Vagina (tissue), 2 donors: ENCODE measurements at regions not wholly inside any gene's neighbourhood (a gene's known extent, or its start where the extent isn't known, plus 50 kb on each side); places are given as distances from the start of the nearest gene placed in this dataset.
"Not testable (repeated sequence)": the region's sequence is repeated elsewhere in the genome, so short reads cannot be mapped to it uniquely, and the experiment has no call there.

Experiments used
- DNase-seq, 2 donors: peaks; one replicate each; pipeline ENCODE4 v3.0.0-alpha.2; 2017; ENCODE audit errors: extremely low spot score in 2 of 2
- H3K27ac ChIP-seq: fragments of 200-600 bp; sonication (generic); one replicate; pipeline ENCODE4 v1.5.1; 2019
- H3K27me3 ChIP-seq: fragments of 200-600 bp; sonication (generic); one replicate; pipeline ENCODE4 v1.5.1; 2019
- H3K36me3 ChIP-seq, 2 donors: fragments of 200-600 bp; sonication (generic); one replicate each; pipeline ENCODE4 v1.5.1; 2017 to 2019
- H3K4me1 ChIP-seq: fragments of 200-600 bp; sonication (generic); one replicate; pipeline ENCODE4 v1.5.1; 2019
- H3K4me3 ChIP-seq, 2 donors: fragments of 200-600 bp; sonication (generic); 1 replicate in 1 of 2; 2 replicates in 1 of 2; pipeline ENCODE4 v1.5.1; 2016 to 2019
- H3K9me3 ChIP-seq: fragments of 200-600 bp; sonication (generic); one replicate; pipeline ENCODE4 v1.5.1; 2019
- CTCF ChIP-seq, 3 experiments: fragments of 450-650 bp in 2 of 3; fragments of 200-600 bp in 1 of 3; sonication (generic) in 1 of 3; IDR thresholded peaks; one replicate each; pipeline ENCODE4 v1.5.1; 2017 to 2019; ENCODE audit warnings: antibody characterized with exemption in 3 of 3, mild to moderate bottlenecking in 2 of 3, moderate library complexity in 2 of 3
- POLR2A ChIP-seq, 2 donors: fragments of 450-650 bp; IDR thresholded peaks; one replicate each; pipeline ENCODE4 v1.6.1; 2017; ENCODE audit warnings: antibody characterized with exemption in 2 of 2, mild to moderate bottlenecking in 2 of 2, moderate library complexity in 2 of 2
- POLR2AphosphoS5 ChIP-seq, 2 donors: sonication (generic); formaldehyde crosslinking; IDR thresholded peaks; one replicate each; pipeline ENCODE4 v1.9.0; 2017; ENCODE audit warnings: antibody characterized with exemption in 2 of 2, mild to moderate bottlenecking in 2 of 2, low read depth in 1 of 2; ENCODE audit not compliant: insufficient read depth in 1 of 2
- intact Hi-C: fragments of 100-400 bp; cut with DNase I; formaldehyde crosslinking; loops from one replicate; pipeline ENCODE4 v1.15.1; 2023

GRCh38 chr5:172509405-172509781 is 55.1 kb upstream of the SH3PXD2B start:
- no peaks in the 10 kb centered on the region for H3K9me3 ChIP-seq
- intact Hi-C loops = loop anchor here (10.0 kb wide), 1 partner anchor 45 kb away; no protein-coding TSS in a partner anchor
- H3K36me3 ChIP-seq = no peaks in the 10 kb centered on the region
- TF ChIP-seq CTCF (IDR thresholded peaks at IDR 0.05) (no peak), POLR2AphosphoS5 (IDR thresholded peaks at IDR 0.05; ENCODE audit: insufficient read depth in 1 of 2, low read depth in 1 of 2) (no peak), POLR2A (IDR thresholded peaks at IDR 0.05) (no peak)
- no peak overlapping the region for H3K27ac ChIP-seq
- DNase-seq = no peak
- H3K27me3 ChIP-seq = no peaks in the 10 kb centered on the region
- peaks cover 9% of the 10 kb centered on the region for H3K4me1 ChIP-seq
- H3K4me3 ChIP-seq = no peak overlapping the region

GRCh38 chr5:172508471-172509404 is 54.4 kb upstream of the SH3PXD2B start:
- Histone ChIP-seq H3K4me1 (peaks cover 15% of the 10 kb centered on the region), H3K27ac (no peak overlapping the region), H3K9me3 (no peaks in the 10 kb centered on the region), H3K36me3 (no peaks in the 10 kb centered on the region), H3K4me3 (no peak overlapping the region), H3K27me3 (no peaks in the 10 kb centered on the region)
- DNase-seq = peak; percentile 78 to 93
- intact Hi-C loops = loop anchor here (10.0 kb wide), 1 partner anchor 46 kb away; no protein-coding TSS in a partner anchor
- TF ChIP-seq CTCF (IDR thresholded peaks at IDR 0.05) = no peak
- TF ChIP-seq POLR2AphosphoS5 (IDR thresholded peaks at IDR 0.05; ENCODE audit: insufficient read depth in 1 of 2, low read depth in 1 of 2) = no peak
- no peak for TF ChIP-seq POLR2A (IDR thresholded peaks at IDR 0.05)

GRCh38 chr5:172507485-172507884 is 53.2 kb upstream of the SH3PXD2B start:
- intact Hi-C loops = loop anchor here (10.0 kb wide), 1 partner anchor 47 kb away; no protein-coding TSS in a partner anchor

GRCh38 chr5:172506921-172507320 is 52.6 kb upstream of the SH3PXD2B start:
- intact Hi-C loops = loop anchor here (10.0 kb wide), 1 partner anchor 48 kb away; no protein-coding TSS in a partner anchor
- DNase-seq = peak; percentile 54 to 79
- Histone ChIP-seq H3K27ac (no peak overlapping the region), H3K4me3 (no peak overlapping the region), H3K4me1 (peaks cover 15% of the 10 kb centered on the region), H3K27me3 (no peaks in the 10 kb centered on the region), H3K9me3 (no peaks in the 10 kb centered on the region), H3K36me3 (no peaks in the 10 kb centered on the region)
- TF ChIP-seq POLR2A (IDR thresholded peaks at IDR 0.05) (no peak), POLR2AphosphoS5 (IDR thresholded peaks at IDR 0.05; ENCODE audit: insufficient read depth in 1 of 2, low read depth in 1 of 2) (no peak), CTCF (IDR thresholded peaks at IDR 0.05) (no peak)

More at GRCh38 chr5:172507485-172507884, 53.2 kb upstream of the SH3PXD2B start:
- H3K4me3 ChIP-seq, H3K27me3 ChIP-seq, H3K9me3 ChIP-seq, H3K36me3 ChIP-seq, H3K27ac ChIP-seq: not testable (repeated sequence)
- H3K4me1 ChIP-seq = peaks cover 15% of the 10 kb centered on the region
- peak; percentile 16 to 47 for DNase-seq

GRCh38 chr5:172506251-172506650 is 51.9 kb upstream of the SH3PXD2B start:
- peaks cover 15% of the 10 kb centered on the region for H3K4me1 ChIP-seq
- H3K9me3 ChIP-seq = no peaks in the 10 kb centered on the region
- intact Hi-C loops = loop anchor here (10.0 kb wide), 1 partner anchor 49 kb away; no protein-coding TSS in a partner anchor
- no peak overlapping the region for H3K4me3 ChIP-seq
- H3K27ac ChIP-seq = no peak overlapping the region
- no peaks in the 10 kb centered on the region for H3K27me3 ChIP-seq
- peak in 1 of 2 donors; percentile 46 for DNase-seq
- H3K36me3 ChIP-seq = no peaks in the 10 kb centered on the region
- TF ChIP-seq POLR2AphosphoS5 (IDR thresholded peaks at IDR 0.05; ENCODE audit: insufficient read depth in 1 of 2, low read depth in 1 of 2) (no peak), POLR2A (IDR thresholded peaks at IDR 0.05) (no peak), CTCF (IDR thresholded peaks at IDR 0.05) (no peak)
